Gastroesophageal sphincter (tissue), 4 donors: ENCODE measurements at regions not wholly inside any gene's neighbourhood (a gene's known extent, or its start where the extent isn't known, plus 50 kb on each side); places are given as distances from the start of the nearest gene placed in this dataset.

Source experiments
- ATAC-seq: fragments of 150-250 bp; one replicate; pipeline ENCODE4 v1.9.1; 2016; ENCODE audit warnings: mild to moderate bottlenecking, moderate library complexity
- H3K27ac ChIP-seq, 4 donors: fragments of 200-600 bp; sonication (generic) in 3 of 4; 1 replicate in 3 of 4; 2 replicates in 1 of 4; pipeline ENCODE4 v1.5.1; 2016 to 2019
- H3K27me3 ChIP-seq: fragments of 200-600 bp; sonication (generic); one replicate; pipeline ENCODE4 v1.5.1; 2019
- H3K36me3 ChIP-seq, 2 donors: fragments of 200-600 bp; sonication (generic); one replicate each; pipeline ENCODE4 v1.5.1; 2019; ENCODE audit warnings: control low read depth in 1 of 2
- H3K4me1 ChIP-seq, 3 donors: fragments of 200-600 bp; sonication (generic); 1 replicate in 2 of 3; 2 replicates in 1 of 3; pipeline ENCODE4 v1.5.1; 2016 to 2019; ENCODE audit warnings: control low read depth in 2 of 3
- H3K4me3 ChIP-seq, 2 donors: fragments of 200-600 bp; sonication (generic); one replicate each; pipeline ENCODE4 v1.5.1; 2019; ENCODE audit warnings: mild to moderate bottlenecking in 1 of 2, moderate library complexity in 1 of 2
- H3K9me3 ChIP-seq, 3 donors: fragments of 200-600 bp; sonication (generic); one replicate each; pipeline ENCODE4 v1.5.1; 2017 to 2019; ENCODE audit warnings: control low read depth in 2 of 3
- CTCF ChIP-seq, 4 experiments: fragments of 200-600 bp in 2 of 4; fragments of 450-650 bp in 2 of 4; sonication (generic) in 1 of 4; IDR thresholded peaks; one replicate each; pipeline ENCODE4 v1.5.1; 2017 to 2019; ENCODE audit warnings: antibody characterized with exemption in 4 of 4, mild to moderate bottlenecking in 2 of 4, moderate library complexity in 2 of 4
- EP300 ChIP-seq: sonication (generic); formaldehyde crosslinking; IDR thresholded peaks from one replicate; pipeline ENCODE4 v1.6.1; 2017; ENCODE audit warnings: antibody characterized with exemption, mild to moderate bottlenecking
- POLR2A ChIP-seq, 2 donors: fragments of 450-650 bp; IDR thresholded peaks; one replicate each; pipeline ENCODE4 v1.6.1; 2017; ENCODE audit warnings: antibody characterized with exemption in 2 of 2, mild to moderate bottlenecking in 2 of 2, moderate library complexity in 1 of 2
- POLR2AphosphoS5 ChIP-seq: sonication (generic); formaldehyde crosslinking; IDR thresholded peaks from one replicate; pipeline ENCODE4 v1.6.1; 2017; ENCODE audit warnings: antibody characterized with exemption
- WGBS, 2 donors: methylation state at CpG; one replicate each; pipeline ENCODE4 v1.1.5; 2018; ENCODE audit warnings: low coverage in 1 of 2; 5-methylcytosine and 5-hydroxymethylcytosine counted together

GRCh38 chr10:128337860-128338378 lies 211.7 kb upstream of the MKI67 start:
- no peak for TF ChIP-seq POLR2AphosphoS5
- no peak for TF ChIP-seq POLR2A (IDR thresholded peaks at IDR 0.05)
- TF ChIP-seq CTCF (IDR thresholded peaks at IDR 0.05), result no peak
- no peak for TF ChIP-seq EP300
- Histone ChIP-seq H3K9me3 (peaks cover 0 to 8% (median 0%) of the 10 kb centered on the region in 3 donors), H3K27me3 (peaks cover 10% of the 10 kb centered on the region), H3K27ac (no peak overlapping the region), H3K4me3 (no peak overlapping the region), H3K4me1 (no peaks in the 10 kb centered on the region), H3K36me3 (no peaks in the 10 kb centered on the region)
- ATAC-seq, result no peak
- 23 to 62% methylated on average over 3 to 5 of the region's 7 CpGs for WGBS, 2 donors

- no peak overlapping the region for H3K27ac ChIP-seq
- no peak for ATAC-seq
- H3K9me3 ChIP-seq, result peaks cover 0 to 3% (median 0%) of the 10 kb centered on the region in 3 donors
- H3K4me3 ChIP-seq, result no peak overlapping the region
- TF ChIP-seq EP300 (no peak), POLR2A (IDR thresholded peaks at IDR 0.05) (no peak), CTCF (IDR thresholded peaks at IDR 0.05) (no peak), POLR2AphosphoS5 (no peak)
- H3K4me1 ChIP-seq, result no peaks in the 10 kb centered on the region
- peaks cover 10% of the 10 kb centered on the region for H3K27me3 ChIP-seq
- 59 to 66% methylated on average over 3 of the region's 3 CpGs for WGBS, 2 donors
- H3K36me3 ChIP-seq, result no peaks in the 10 kb centered on the region
Measured at GRCh38 chr10:128338951-128339350, 212.7 kb upstream of the MKI67 start.

- no peak for ATAC-seq
- WGBS, 2 donors, result 34 to 47% methylated on average over 3 to 4 of the region's 4 CpGs
- TF ChIP-seq POLR2AphosphoS5, result no peak
- TF ChIP-seq EP300, result no peak
- no peak for TF ChIP-seq POLR2A (IDR thresholded peaks at IDR 0.05)
- no peak for TF ChIP-seq CTCF (IDR thresholded peaks at IDR 0.05)
Measured at GRCh38 chr10:128339753-128340152, 213.5 kb upstream of the MKI67 start.

GRCh38 chr10:128345353-128345752 lies 219.1 kb upstream of the MKI67 start:
- no peak overlapping the region for H3K4me3 ChIP-seq
- 79 to 84% methylated on average over 3 to 4 of the region's 4 CpGs for WGBS, 2 donors
- H3K9me3 ChIP-seq, result no peaks in the 10 kb centered on the region
- ATAC-seq, result no peak
- H3K36me3 ChIP-seq, result no peaks in the 10 kb centered on the region
- TF ChIP-seq POLR2AphosphoS5 (no peak), EP300 (no peak), POLR2A (IDR thresholded peaks at IDR 0.05) (no peak), CTCF (IDR thresholded peaks at IDR 0.05) (no peak)
- H3K27ac ChIP-seq, result no peak overlapping the region
- peaks cover 1% of the 10 kb centered on the region for H3K27me3 ChIP-seq
- no peaks in the 10 kb centered on the region for H3K4me1 ChIP-seq

More at GRCh38 chr10:128339753-128340152, 213.5 kb upstream of the MKI67 start:
- no peaks in the 10 kb centered on the region for H3K4me1 ChIP-seq
- H3K4me3 ChIP-seq, result no peak overlapping the region
- H3K36me3 ChIP-seq, result no peaks in the 10 kb centered on the region
- no peak overlapping the region for H3K27ac ChIP-seq
- H3K9me3 ChIP-seq, result no peaks in the 10 kb centered on the region
- peaks cover 10% of the 10 kb centered on the region for H3K27me3 ChIP-seq

GRCh38 chr10:128360783-128361182 lies 234.6 kb upstream of the MKI67 start:
- H3K9me3 ChIP-seq, result peaks cover 0 to 7% (median 0%) of the 10 kb centered on the region in 3 donors
- no peaks in the 10 kb centered on the region for H3K36me3 ChIP-seq
- no peaks in the 10 kb centered on the region for H3K4me1 ChIP-seq
- no peaks in the 10 kb centered on the region for H3K27me3 ChIP-seq
- no peak overlapping the region for H3K27ac ChIP-seq
- H3K4me3 ChIP-seq, result no peak overlapping the region
- no peak for ATAC-seq
- no peak for TF ChIP-seq EP300
- no peak for TF ChIP-seq CTCF (IDR thresholded peaks at IDR 0.05)
- no peak for TF ChIP-seq POLR2A (IDR thresholded peaks at IDR 0.05)
- no peak for TF ChIP-seq POLR2AphosphoS5
- WGBS, 2 donors, result 70 to 80% methylated on average over 1 to 2 of the region's 3 CpGs
